Tibial nerve (tissue), 4 donors: ENCODE measurements at regions not wholly inside any gene's neighbourhood (a gene's known extent, or its start where the extent isn't known, plus 50 kb on each side); places are given as distances from the start of the nearest gene placed in this dataset.

Experiments
- EP300 ChIP-seq, 2 donors: sonication (generic); formaldehyde crosslinking; IDR thresholded peaks; one replicate each; pipeline ENCODE4 v1.6.1; 2017; ENCODE audit warnings: antibody characterized with exemption in 2 of 2, mild to moderate bottlenecking in 1 of 2
- POLR2A ChIP-seq, 2 donors: fragments of 450-650 bp; IDR thresholded peaks; one replicate each; pipeline ENCODE4 v1.6.1; 2017; ENCODE audit warnings: antibody characterized with exemption in 2 of 2, mild to moderate bottlenecking in 2 of 2, moderate library complexity in 2 of 2
- TF ChIP-seq, protein P1 (sequence below), 5 experiments: fragments of 200-600 bp in 3 of 5; fragments of 450-650 bp in 2 of 5; sonication (generic) in 3 of 5; IDR thresholded peaks; one replicate each; pipeline ENCODE4 v1.5.1; 2016 to 2019; ENCODE audit warnings: antibody characterized with exemption in 5 of 5, mild to moderate bottlenecking in 3 of 5, moderate library complexity in 2 of 5

DNA sequence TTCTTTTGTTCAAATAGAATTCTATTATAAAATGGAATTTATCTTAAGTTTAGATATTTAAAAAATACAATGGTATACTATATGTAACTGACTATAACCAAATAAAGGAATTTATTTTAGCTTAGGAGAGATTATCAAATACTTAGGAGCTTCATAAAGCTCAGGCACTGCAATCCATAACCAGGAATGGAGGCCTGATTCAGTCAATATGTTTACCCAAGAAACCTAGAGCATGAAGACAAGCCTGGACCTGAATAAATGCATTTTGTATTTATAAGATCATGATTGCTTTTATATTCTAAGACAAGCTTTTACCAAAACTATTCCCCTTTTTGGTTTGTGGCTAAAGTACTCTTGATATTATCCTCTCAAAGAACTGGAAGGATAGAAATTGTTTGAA lies 742.6 kb downstream of the FAT4 start:
- no peak for TF ChIP-seq POLR2A (IDR thresholded peaks at IDR 0.05)
- TF ChIP-seq, protein P1, sequence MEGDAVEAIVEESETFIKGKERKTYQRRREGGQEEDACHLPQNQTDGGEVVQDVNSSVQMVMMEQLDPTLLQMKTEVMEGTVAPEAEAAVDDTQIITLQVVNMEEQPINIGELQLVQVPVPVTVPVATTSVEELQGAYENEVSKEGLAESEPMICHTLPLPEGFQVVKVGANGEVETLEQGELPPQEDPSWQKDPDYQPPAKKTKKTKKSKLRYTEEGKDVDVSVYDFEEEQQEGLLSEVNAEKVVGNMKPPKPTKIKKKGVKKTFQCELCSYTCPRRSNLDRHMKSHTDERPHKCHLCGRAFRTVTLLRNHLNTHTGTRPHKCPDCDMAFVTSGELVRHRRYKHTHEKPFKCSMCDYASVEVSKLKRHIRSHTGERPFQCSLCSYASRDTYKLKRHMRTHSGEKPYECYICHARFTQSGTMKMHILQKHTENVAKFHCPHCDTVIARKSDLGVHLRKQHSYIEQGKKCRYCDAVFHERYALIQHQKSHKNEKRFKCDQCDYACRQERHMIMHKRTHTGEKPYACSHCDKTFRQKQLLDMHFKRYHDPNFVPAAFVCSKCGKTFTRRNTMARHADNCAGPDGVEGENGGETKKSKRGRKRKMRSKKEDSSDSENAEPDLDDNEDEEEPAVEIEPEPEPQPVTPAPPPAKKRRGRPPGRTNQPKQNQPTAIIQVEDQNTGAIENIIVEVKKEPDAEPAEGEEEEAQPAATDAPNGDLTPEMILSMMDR (IDR thresholded peaks at IDR 0.05), result no peak
- TF ChIP-seq EP300 (IDR thresholded peaks at IDR 0.05), result no peak
